Mucosa of descending colon (tissue), 3 donors: ENCODE measurements at regions not wholly inside any gene's neighbourhood (a gene's known extent, or its start where the extent isn't known, plus 50 kb on each side); places are given as distances from the start of the nearest gene placed in this dataset.

Experiments used
- ATAC-seq: fragments of 200-7000 bp; cut with Tn5 transposase; one replicate; pipeline ENCODE4 v1.9.1; 2020; ENCODE audit warnings: mild to moderate bottlenecking, moderate library complexity
- DNase-seq, 3 donors: peaks; one replicate each; pipeline ENCODE4 v3.0.0-alpha.2; 2020
- H3K36me3 ChIP-seq: fragments of 200-600 bp; one replicate; pipeline ENCODE4 v1.8.0; 2021; ENCODE audit warnings: low read depth, mild to moderate bottlenecking
- H3K4me1 ChIP-seq: fragments of 200-600 bp; one replicate; pipeline ENCODE4 v1.8.0; 2021; ENCODE audit warnings: low read depth, mild to moderate bottlenecking
- H3K4me3 ChIP-seq: fragments of 200-600 bp; one replicate; pipeline ENCODE4 v1.8.0; 2021; ENCODE audit warnings: mild to moderate bottlenecking
- H3K9me3 ChIP-seq: fragments of 200-600 bp; one replicate; pipeline ENCODE4 v1.8.0; 2021; ENCODE audit warnings: mild to moderate bottlenecking
- CTCF ChIP-seq: fragments of 200-600 bp; IDR thresholded peaks from one replicate; pipeline ENCODE4 v1.8.0; 2022; ENCODE audit warnings: antibody characterized with exemption, mild to moderate bottlenecking
- intact Hi-C, 2 donors: fragments of 100-400 bp; cut with DNase I in 1 of 2; cut with micrococcal nuclease in 1 of 2; formaldehyde crosslinking; loops; one replicate each; pipeline versions ENCODE4 v1.11.0 to v1.11.1; 2022; cut with DNase I, micrococcal nuclease
- donor health status: DM: no; HTN: no; CAD: no; lungs with moderate emphysema.
- donor health status: DM: no; HTN: no; CAD: no.
- donor health status: DM: no; HTN: yes; CAD: no.

GRCh38 chr4:97504713-97505112 lies 638.6 kb downstream of the STPG2 start:
- ATAC-seq (no peak), DNase-seq (no peak)
- Histone ChIP-seq H3K4me3 (no peak overlapping the region), H3K36me3 (no peaks in the 10 kb centered on the region), H3K9me3 (no peaks in the 10 kb centered on the region), H3K4me1 (no peaks in the 10 kb centered on the region)
- no peak for TF ChIP-seq CTCF
- intact Hi-C loops, result no loop called here

DNA sequence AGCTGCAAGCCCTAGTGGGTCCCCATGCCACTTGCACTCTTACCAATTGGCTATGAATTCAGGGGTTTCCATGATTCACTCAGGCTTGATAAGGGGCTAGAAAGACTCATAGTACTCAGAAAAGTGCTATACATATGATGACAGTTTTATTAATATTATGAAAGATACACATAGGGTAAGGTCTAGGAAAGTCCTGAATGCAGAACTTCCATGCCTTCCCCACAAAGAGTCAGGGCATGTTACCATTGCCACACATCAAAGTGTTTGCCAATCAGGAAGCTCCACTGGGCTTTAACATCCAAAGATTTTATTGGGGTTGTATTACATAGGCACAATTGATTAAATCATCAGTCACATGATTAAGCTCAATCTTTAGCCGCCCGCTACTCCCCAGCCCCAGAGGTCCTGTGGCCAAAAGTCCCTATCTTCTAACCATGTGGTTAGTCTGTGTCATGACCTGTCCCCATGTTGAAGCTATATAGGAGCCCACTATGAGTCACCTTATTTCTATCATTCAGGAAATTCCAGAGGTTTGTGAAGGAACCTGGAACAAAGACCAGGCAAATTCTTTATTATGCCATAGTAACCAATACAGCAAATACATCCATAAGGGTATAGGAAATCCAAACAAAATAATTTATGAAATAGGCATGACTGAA lies 635.6 kb downstream of the STPG2 start:
- no peak for DNase-seq

More for the DNA sequence above, 635.6 kb downstream of the STPG2 start:
- Histone ChIP-seq H3K4me1 (no peaks in the 10 kb centered on the region), H3K9me3 (no peaks in the 10 kb centered on the region), H3K36me3 (no peaks in the 10 kb centered on the region), H3K4me3 (no peak overlapping the region)
- ATAC-seq, result no peak
- no peak for TF ChIP-seq CTCF
- intact Hi-C loops, result no loop called here
